ENCODE measurements at regions not wholly inside any gene's neighbourhood (a gene's known extent, or its start where the extent isn't known, plus 50 kb on each side); places are given as distances from the start of the nearest gene placed in this dataset.

GRCh38 chr3:181384970-181385369 is 326.8 kb upstream of the SOX2 start:
- TF ChIP-seq POLR2A (IDR thresholded peaks at IDR 0.05) (no peak), CTCF (IDR thresholded peaks at IDR 0.05) (no peak)

Data from upper lobe of left lung (tissue), 4 donors.